Mammary epithelial cell (primary cell): ENCODE measurements at regions not wholly inside any gene's neighbourhood (a gene's known extent, or its start where the extent isn't known, plus 50 kb on each side); places are given as distances from the start of the nearest gene placed in this dataset.

Experiments
- EZH2 ChIP-seq: IDR thresholded peaks from 2 replicates; pipeline ENCODE4 v1.6.1; 2012; ENCODE audit warnings: low read length, inconsistent platforms, borderline replicate concordance
- TF ChIP-seq, protein P1 (sequence below), 2 donors: IDR thresholded peaks in 1 of 2; conservative IDR thresholded peaks in 1 of 2; 2 replicates each; pipeline ENCODE4 v1.5.1; 2011 to 2012; ENCODE audit warnings: inconsistent platforms in 2 of 2, low read length in 2 of 2, mild to moderate bottlenecking in 2 of 2, control low read depth in 1 of 2, low read depth in 1 of 2; ENCODE audit not compliant: insufficient read depth in 1 of 2; ENCODE audit errors: extremely low read depth in 1 of 2

- TF ChIP-seq, protein P1, sequence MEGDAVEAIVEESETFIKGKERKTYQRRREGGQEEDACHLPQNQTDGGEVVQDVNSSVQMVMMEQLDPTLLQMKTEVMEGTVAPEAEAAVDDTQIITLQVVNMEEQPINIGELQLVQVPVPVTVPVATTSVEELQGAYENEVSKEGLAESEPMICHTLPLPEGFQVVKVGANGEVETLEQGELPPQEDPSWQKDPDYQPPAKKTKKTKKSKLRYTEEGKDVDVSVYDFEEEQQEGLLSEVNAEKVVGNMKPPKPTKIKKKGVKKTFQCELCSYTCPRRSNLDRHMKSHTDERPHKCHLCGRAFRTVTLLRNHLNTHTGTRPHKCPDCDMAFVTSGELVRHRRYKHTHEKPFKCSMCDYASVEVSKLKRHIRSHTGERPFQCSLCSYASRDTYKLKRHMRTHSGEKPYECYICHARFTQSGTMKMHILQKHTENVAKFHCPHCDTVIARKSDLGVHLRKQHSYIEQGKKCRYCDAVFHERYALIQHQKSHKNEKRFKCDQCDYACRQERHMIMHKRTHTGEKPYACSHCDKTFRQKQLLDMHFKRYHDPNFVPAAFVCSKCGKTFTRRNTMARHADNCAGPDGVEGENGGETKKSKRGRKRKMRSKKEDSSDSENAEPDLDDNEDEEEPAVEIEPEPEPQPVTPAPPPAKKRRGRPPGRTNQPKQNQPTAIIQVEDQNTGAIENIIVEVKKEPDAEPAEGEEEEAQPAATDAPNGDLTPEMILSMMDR (conservative IDR thresholded peaks at IDR 0.05 in 1 of 2, IDR thresholded peaks at IDR 0.05 in 1 of 2; ENCODE audit: extremely low read depth in 1 of 2, insufficient read depth in 1 of 2, low read depth in 1 of 2, low read length in 2 of 2), result no peak
- TF ChIP-seq EZH2, result no peak
These were observed 476.2 kb upstream of the RASGRP1 start for GRCh38 chr15:39040861-39041260.
